ENCODE measurements at regions not wholly inside any gene's neighbourhood (a gene's known extent, or its start where the extent isn't known, plus 50 kb on each side); places are given as distances from the start of the nearest gene placed in this dataset.

GRCh38 chr1:173423291-173423690 lies 53.8 kb upstream of the PRDX6 start:
- in situ Hi-C loops (cut with HindIII; ENCODE audit: low pct_unique_long_range_greater_than_20kb, low sequenced_read_pairs) (no loop called here), intact Hi-C loops (cut with micrococcal nuclease; ENCODE audit: unreplicated experiment) (loop anchor here (5.0 kb wide), 1 partner anchor 681 kb away; no protein-coding TSS in a partner anchor)
- H3K27ac ChIP-seq (ENCODE audit: low read length): no peak overlapping the region
- ATAC-seq (no peak), DNase-seq (ENCODE audit: low read depth, low spot score) (no peak)
- POLR2A ChIA-PET: no interaction called here
- TF ChIP-seq SIN3A (IDR thresholded peaks at IDR 0.05; ENCODE audit: borderline replicate concordance, insufficient read depth, low read depth, low read length) (no peak), TCF7L2 (IDR thresholded peaks at IDR 0.05; ENCODE audit: low read depth, low read length) (no peak), POLR2AphosphoS5 (IDR thresholded peaks at IDR 0.05; ENCODE audit: low read depth, low read length) (no peak), REST (IDR thresholded peaks at IDR 0.05; ENCODE audit: insufficient read depth in 1 of 2, low read depth in 2 of 2, low read length in 1 of 2) (no peak)
- TF ChIP-seq, protein P1, sequence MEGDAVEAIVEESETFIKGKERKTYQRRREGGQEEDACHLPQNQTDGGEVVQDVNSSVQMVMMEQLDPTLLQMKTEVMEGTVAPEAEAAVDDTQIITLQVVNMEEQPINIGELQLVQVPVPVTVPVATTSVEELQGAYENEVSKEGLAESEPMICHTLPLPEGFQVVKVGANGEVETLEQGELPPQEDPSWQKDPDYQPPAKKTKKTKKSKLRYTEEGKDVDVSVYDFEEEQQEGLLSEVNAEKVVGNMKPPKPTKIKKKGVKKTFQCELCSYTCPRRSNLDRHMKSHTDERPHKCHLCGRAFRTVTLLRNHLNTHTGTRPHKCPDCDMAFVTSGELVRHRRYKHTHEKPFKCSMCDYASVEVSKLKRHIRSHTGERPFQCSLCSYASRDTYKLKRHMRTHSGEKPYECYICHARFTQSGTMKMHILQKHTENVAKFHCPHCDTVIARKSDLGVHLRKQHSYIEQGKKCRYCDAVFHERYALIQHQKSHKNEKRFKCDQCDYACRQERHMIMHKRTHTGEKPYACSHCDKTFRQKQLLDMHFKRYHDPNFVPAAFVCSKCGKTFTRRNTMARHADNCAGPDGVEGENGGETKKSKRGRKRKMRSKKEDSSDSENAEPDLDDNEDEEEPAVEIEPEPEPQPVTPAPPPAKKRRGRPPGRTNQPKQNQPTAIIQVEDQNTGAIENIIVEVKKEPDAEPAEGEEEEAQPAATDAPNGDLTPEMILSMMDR (IDR thresholded peaks at IDR 0.05): no peak
- no peaks in the 10 kb centered on the region for H3K27me3 ChIP-seq (ENCODE audit: control insufficient read depth, insufficient read depth, low read length)
- H3K36me3 ChIP-seq (ENCODE audit: control insufficient read depth, insufficient read depth, low read length): no peaks in the 10 kb centered on the region
- H3K4me1 ChIP-seq (ENCODE audit: control insufficient read depth, insufficient read depth, low read length): peaks cover 5% of the 10 kb centered on the region; the same call in 1 of the 2 replicates
- CTCF ChIA-PET: no interaction called here
- H3K4me3 ChIP-seq (ENCODE audit: low read depth in 2 of 2, low read length in 2 of 2): no peak overlapping the region
- no TSS peak for BruUV-seq (replicated peaks)
- H3K9me3 ChIP-seq (ENCODE audit: control insufficient read depth, insufficient read depth, low read depth, low read length): no peaks in the 10 kb centered on the region

- Histone ChIP-seq H3K27ac (ENCODE audit: low read length) (no peak overlapping the region), H3K4me1 (ENCODE audit: control insufficient read depth, insufficient read depth, low read length) (peaks cover 5% of the 10 kb centered on the region; the same call in 1 of the 2 replicates), H3K36me3 (ENCODE audit: control insufficient read depth, insufficient read depth, low read length) (no peaks in the 10 kb centered on the region), H3K4me3 (ENCODE audit: low read depth in 2 of 2, low read length in 2 of 2) (no peak overlapping the region), H3K27me3 (ENCODE audit: control insufficient read depth, insufficient read depth, low read length) (no peaks in the 10 kb centered on the region), H3K9me3 (ENCODE audit: control insufficient read depth, insufficient read depth, low read depth, low read length) (no peaks in the 10 kb centered on the region)
- in situ Hi-C loops (cut with HindIII; ENCODE audit: low pct_unique_long_range_greater_than_20kb, low sequenced_read_pairs): no loop called here
- ChIA-PET CTCF (no interaction called here), POLR2A (no interaction called here)
- TF ChIP-seq TCF7L2 (IDR thresholded peaks at IDR 0.05; ENCODE audit: low read depth, low read length) (no peak), REST (IDR thresholded peaks at IDR 0.05; ENCODE audit: insufficient read depth in 1 of 2, low read depth in 2 of 2, low read length in 1 of 2) (no peak), SIN3A (IDR thresholded peaks at IDR 0.05; ENCODE audit: borderline replicate concordance, insufficient read depth, low read depth, low read length) (no peak), POLR2AphosphoS5 (IDR thresholded peaks at IDR 0.05; ENCODE audit: low read depth, low read length) (no peak)
- TF ChIP-seq, protein P1 (IDR thresholded peaks at IDR 0.05): no peak
- ATAC-seq (no peak), DNase-seq (ENCODE audit: low read depth, low spot score) (no peak)
- BruUV-seq (replicated peaks): no TSS peak
- intact Hi-C loops (cut with micrococcal nuclease; ENCODE audit: unreplicated experiment): loop anchor here (5.0 kb wide), 1 partner anchor 682 kb away; no protein-coding TSS in a partner anchor
These were observed 53.0 kb upstream of the PRDX6 start for GRCh38 chr1:173424143-173424542.
